DND-41 (cell line): ENCODE measurements at regions not wholly inside any gene's neighbourhood (a gene's known extent, or its start where the extent isn't known, plus 50 kb on each side); places are given as distances from the start of the nearest gene placed in this dataset.

Experiments
- ATAC-seq: fragments of 200-7000 bp; cut with Tn5 transposase; 3 replicates; pipeline ENCODE4 v1.9.1; 2021; ENCODE audit warnings: low read depth; ENCODE audit not compliant: insufficient read depth
- DNase-seq: peaks from one replicate; pipeline ENCODE4 v3.0.0-alpha.2; 2020
- H2AFZ ChIP-seq: 2 replicates; pipeline ENCODE4 v1.6.0; 2012; ENCODE audit warnings: low read depth, low read length
- H3K27ac ChIP-seq: 2 replicates; pipeline ENCODE4 v1.5.1; 2012; ENCODE audit warnings: low read length, inconsistent platforms
- H3K27me3 ChIP-seq: fragments of 200-600 bp; sonication (generic); 2 replicates; pipeline ENCODE4 v1.6.0; 2012; ENCODE audit warnings: low read length, mild to moderate bottlenecking, inconsistent platforms; ENCODE audit not compliant: insufficient read depth, poor library complexity
- H3K36me3 ChIP-seq: 2 replicates; pipeline ENCODE4 v1.5.1; 2012; ENCODE audit warnings: low read length, inconsistent platforms; ENCODE audit not compliant: insufficient read depth
- H3K4me1 ChIP-seq: 2 replicates; pipeline ENCODE4 v1.5.1; 2012; ENCODE audit warnings: mild to moderate bottlenecking, low read length; ENCODE audit not compliant: insufficient read depth
- H3K4me2 ChIP-seq: 2 replicates; pipeline ENCODE4 v1.6.0; 2012; ENCODE audit warnings: mild to moderate bottlenecking, moderate library complexity, low read length, inconsistent platforms; ENCODE audit not compliant: insufficient read depth
- H3K4me3 ChIP-seq, 2 experiments: fragments of 200-600 bp in 1 of 2; shearing (Covaris generic) in 1 of 2; 2 replicates each; pipeline ENCODE4 v1.5.1; 2012 to 2016; ENCODE audit warnings: inconsistent platforms in 2 of 2, low read length in 2 of 2, mild to moderate bottlenecking in 2 of 2, low read depth in 1 of 2, moderate library complexity in 1 of 2
- H3K79me2 ChIP-seq: 2 replicates; pipeline ENCODE4 v1.6.0; 2012; ENCODE audit warnings: low read length, inconsistent platforms; ENCODE audit not compliant: insufficient read depth
- H3K9ac ChIP-seq: 2 replicates; pipeline ENCODE4 v1.6.0; 2012; ENCODE audit warnings: low read depth, mild to moderate bottlenecking, inconsistent platforms, low read length, moderate library complexity
- H3K9me3 ChIP-seq: 2 replicates; pipeline ENCODE4 v1.5.1; 2012; ENCODE audit warnings: low read length, moderate library complexity, mild to moderate bottlenecking, inconsistent platforms; ENCODE audit not compliant: insufficient read depth, severe bottlenecking
- H4K20me1 ChIP-seq: 2 replicates; pipeline ENCODE4 v1.6.0; 2012; ENCODE audit warnings: low read length; ENCODE audit not compliant: insufficient read depth
- EZH2 ChIP-seq: IDR thresholded peaks from 3 replicates; pipeline ENCODE4 v1.6.1; 2012; ENCODE audit warnings: borderline replicate concordance, low read depth, mild to moderate bottlenecking, moderate library complexity, low read length, inconsistent platforms; ENCODE audit not compliant: severe bottlenecking
- TF ChIP-seq, protein P1 (sequence below): IDR thresholded peaks from 2 replicates; pipeline ENCODE4 v1.5.1; 2012; ENCODE audit warnings: borderline replicate concordance, low read length, moderate library complexity, mild to moderate bottlenecking; ENCODE audit not compliant: poor library complexity, severe bottlenecking; ENCODE audit errors: extremely low read depth

GRCh38 chr15:98384328-98385029 is 263.9 kb upstream of the IGF1R start:
- H3K4me2 ChIP-seq = no peak overlapping the region
- no peak for DNase-seq
- no peaks in the 10 kb centered on the region for H3K36me3 ChIP-seq
- no peaks in the 10 kb centered on the region for H3K4me1 ChIP-seq
- no peak for ATAC-seq
- no peak overlapping the region for H3K27ac ChIP-seq
- H2AFZ ChIP-seq = no peak overlapping the region
- peaks cover 27% of the 10 kb centered on the region for H3K27me3 ChIP-seq
- no peaks in the 10 kb centered on the region for H4K20me1 ChIP-seq
- peaks cover under 1% of the 10 kb centered on the region for H3K9me3 ChIP-seq
- no peak overlapping the region for H3K4me3 ChIP-seq
- no peaks in the 10 kb centered on the region for H3K79me2 ChIP-seq
- no peak overlapping the region for H3K9ac ChIP-seq
- no peak for TF ChIP-seq EZH2
- TF ChIP-seq, protein P1, sequence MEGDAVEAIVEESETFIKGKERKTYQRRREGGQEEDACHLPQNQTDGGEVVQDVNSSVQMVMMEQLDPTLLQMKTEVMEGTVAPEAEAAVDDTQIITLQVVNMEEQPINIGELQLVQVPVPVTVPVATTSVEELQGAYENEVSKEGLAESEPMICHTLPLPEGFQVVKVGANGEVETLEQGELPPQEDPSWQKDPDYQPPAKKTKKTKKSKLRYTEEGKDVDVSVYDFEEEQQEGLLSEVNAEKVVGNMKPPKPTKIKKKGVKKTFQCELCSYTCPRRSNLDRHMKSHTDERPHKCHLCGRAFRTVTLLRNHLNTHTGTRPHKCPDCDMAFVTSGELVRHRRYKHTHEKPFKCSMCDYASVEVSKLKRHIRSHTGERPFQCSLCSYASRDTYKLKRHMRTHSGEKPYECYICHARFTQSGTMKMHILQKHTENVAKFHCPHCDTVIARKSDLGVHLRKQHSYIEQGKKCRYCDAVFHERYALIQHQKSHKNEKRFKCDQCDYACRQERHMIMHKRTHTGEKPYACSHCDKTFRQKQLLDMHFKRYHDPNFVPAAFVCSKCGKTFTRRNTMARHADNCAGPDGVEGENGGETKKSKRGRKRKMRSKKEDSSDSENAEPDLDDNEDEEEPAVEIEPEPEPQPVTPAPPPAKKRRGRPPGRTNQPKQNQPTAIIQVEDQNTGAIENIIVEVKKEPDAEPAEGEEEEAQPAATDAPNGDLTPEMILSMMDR = no peak

- H3K4me2 ChIP-seq = no peak overlapping the region
- TF ChIP-seq, protein P1 = no peak
- TF ChIP-seq EZH2 = no peak
- no peaks in the 10 kb centered on the region for H3K36me3 ChIP-seq
- DNase-seq = no peak
- no peaks in the 10 kb centered on the region for H4K20me1 ChIP-seq
- H3K9me3 ChIP-seq = no peaks in the 10 kb centered on the region
- H3K27me3 ChIP-seq = peaks cover 27% of the 10 kb centered on the region
- no peak overlapping the region for H2AFZ ChIP-seq
- H3K9ac ChIP-seq = no peak overlapping the region
- H3K27ac ChIP-seq = no peak overlapping the region
- ATAC-seq = no peak
- no peaks in the 10 kb centered on the region for H3K4me1 ChIP-seq
- H3K4me3 ChIP-seq = no peak overlapping the region
- H3K79me2 ChIP-seq = no peaks in the 10 kb centered on the region
These were observed 262.5 kb upstream of the IGF1R start for GRCh38 chr15:98385752-98386381.

- Histone ChIP-seq H3K4me2 (no peak overlapping the region), H3K4me1 (no peaks in the 10 kb centered on the region), H3K36me3 (no peaks in the 10 kb centered on the region), H3K9ac (no peak overlapping the region), H3K9me3 (no peaks in the 10 kb centered on the region), H2AFZ (no peak overlapping the region), H4K20me1 (no peaks in the 10 kb centered on the region), H3K27ac (no peak overlapping the region), H3K79me2 (no peaks in the 10 kb centered on the region), H3K4me3 (no peak overlapping the region), H3K27me3 (peaks cover 27% of the 10 kb centered on the region)
- DNase-seq (no peak), ATAC-seq (no peak)
- TF ChIP-seq, protein P1 = no peak
- TF ChIP-seq EZH2 = no peak
These were observed 261.8 kb upstream of the IGF1R start for GRCh38 chr15:98386561-98386960.

DNA sequence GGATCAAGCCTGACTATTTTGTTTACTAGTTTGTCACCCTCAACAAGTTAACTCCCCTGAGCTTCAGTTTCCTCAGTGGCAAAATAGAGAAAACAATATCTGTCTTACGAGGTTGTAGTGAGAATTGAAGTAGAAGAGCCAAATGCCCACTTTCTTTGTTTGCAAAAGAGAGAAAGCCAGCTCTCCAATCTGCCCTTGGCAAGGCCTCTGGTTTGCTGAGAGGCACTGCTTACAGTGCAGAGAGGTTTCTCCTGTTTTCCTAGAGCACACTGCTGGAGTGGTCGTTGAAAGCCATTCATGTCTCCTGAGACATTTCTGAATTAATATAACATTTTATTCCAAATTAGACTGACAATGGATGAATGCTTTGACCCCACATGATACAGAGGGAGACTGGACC is 260.5 kb upstream of the IGF1R start:
- no peak overlapping the region for H3K4me3 ChIP-seq
- H3K27ac ChIP-seq = no peak overlapping the region
- no peak for DNase-seq
- no peaks in the 10 kb centered on the region for H3K36me3 ChIP-seq
- no peaks in the 10 kb centered on the region for H4K20me1 ChIP-seq
- H3K9ac ChIP-seq = no peak overlapping the region
- no peaks in the 10 kb centered on the region for H3K4me1 ChIP-seq
- H3K4me2 ChIP-seq = no peak overlapping the region
- TF ChIP-seq, protein P1 = no peak
- TF ChIP-seq EZH2 = no peak
- no peaks in the 10 kb centered on the region for H3K79me2 ChIP-seq
- ATAC-seq = no peak
- no peak overlapping the region for H2AFZ ChIP-seq
- H3K9me3 ChIP-seq = no peaks in the 10 kb centered on the region
- peaks cover 29% of the 10 kb centered on the region for H3K27me3 ChIP-seq
